KOPT-K1 (cell line): ENCODE measurements at regions not wholly inside any gene's neighbourhood (a gene's known extent, or its start where the extent isn't known, plus 50 kb on each side); places are given as distances from the start of the nearest gene placed in this dataset.
"Not testable (repeated sequence)": the region's sequence is repeated elsewhere in the genome, so short reads cannot be mapped to it uniquely, and the experiment has no call there.

ENCODE experiments used
- H3K27ac ChIP-seq: fragments of 200-600 bp; sonication (generic); 2 replicates; pipeline ENCODE4 v1.5.1; 2016; ENCODE audit warnings: antibody characterized with exemption, mild to moderate bottlenecking, low read depth, low read length; ENCODE audit not compliant: poor library complexity, severe bottlenecking
- H3K36me3 ChIP-seq: fragments of 200-600 bp; sonication (generic); 2 replicates; pipeline ENCODE4 v1.5.1; 2017; ENCODE audit warnings: antibody characterized with exemption, mild to moderate bottlenecking, low read length, moderate library complexity; ENCODE audit not compliant: insufficient read depth
- H3K9me3 ChIP-seq: fragments of 200-600 bp; sonication (generic); 2 replicates; pipeline ENCODE4 v1.5.1; 2017; ENCODE audit warnings: antibody characterized with exemption, low read length, mild to moderate bottlenecking; ENCODE audit not compliant: insufficient read depth, poor library complexity, severe bottlenecking

DNA sequence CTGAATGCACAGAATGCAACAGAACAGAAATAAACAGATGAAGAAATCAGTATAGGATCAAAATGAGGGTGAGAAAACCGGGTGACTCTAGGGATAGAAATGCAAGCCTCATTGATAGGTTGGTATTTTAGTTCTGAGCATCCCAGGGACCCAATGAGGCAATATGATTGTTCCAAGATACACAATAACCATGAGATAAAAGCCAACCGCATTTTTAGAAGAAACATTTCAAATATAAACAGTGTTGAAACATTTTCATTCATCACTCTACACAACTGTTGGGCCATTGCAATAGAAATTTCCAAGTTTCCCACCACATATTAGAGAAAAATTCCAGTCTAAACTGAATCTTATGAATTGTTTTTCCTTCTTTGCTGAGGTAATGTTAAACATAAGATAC, 452.3 kb upstream of the PTGER4 start:
- Histone ChIP-seq H3K36me3 (no peaks in the 10 kb centered on the region), H3K9me3 (no peaks in the 10 kb centered on the region), H3K27ac (no peak overlapping the region)

DNA sequence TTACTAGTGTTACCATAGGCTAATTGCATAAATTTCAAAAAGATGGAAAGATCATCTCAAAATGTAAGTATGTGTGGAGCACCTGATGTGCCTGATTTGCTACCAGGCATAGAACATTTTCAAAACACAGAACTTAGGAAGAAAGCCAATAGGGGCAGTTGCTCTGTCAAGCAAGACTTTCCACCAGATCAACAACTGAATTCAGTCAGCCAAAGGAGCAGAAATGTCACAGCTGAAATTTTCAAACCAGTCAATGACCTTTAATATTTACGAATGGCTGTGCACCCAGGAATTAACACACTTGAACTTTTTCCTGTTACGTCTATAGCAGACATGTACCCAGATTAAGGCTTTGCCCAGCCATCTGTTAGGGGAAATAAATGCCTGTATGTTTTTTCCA, 452.8 kb upstream of the PTGER4 start:
- Histone ChIP-seq H3K27ac (no peak overlapping the region), H3K9me3 (no peaks in the 10 kb centered on the region), H3K36me3 (no peaks in the 10 kb centered on the region)

DNA sequence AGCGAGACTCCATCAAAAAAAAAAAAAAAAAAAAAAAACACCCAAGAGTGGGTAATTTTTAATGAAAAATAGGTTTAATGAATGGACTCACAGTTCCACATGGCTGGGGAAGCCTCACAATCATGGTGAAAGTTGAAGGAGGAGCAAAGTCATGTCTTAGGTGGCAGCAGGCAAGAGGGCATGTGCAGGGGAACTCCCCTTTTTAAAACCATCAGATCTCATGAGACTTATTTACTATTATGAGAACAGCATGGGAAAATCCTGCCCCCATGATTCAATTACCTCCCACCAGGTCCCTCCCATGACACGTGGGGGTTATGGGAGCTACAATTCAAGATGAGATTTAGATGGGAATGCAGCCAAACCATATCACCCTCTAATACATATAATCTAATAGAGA, 454.6 kb upstream of the PTGER4 start:
- H3K27ac ChIP-seq, H3K36me3 ChIP-seq, H3K9me3 ChIP-seq: not testable (repeated sequence)

DNA sequence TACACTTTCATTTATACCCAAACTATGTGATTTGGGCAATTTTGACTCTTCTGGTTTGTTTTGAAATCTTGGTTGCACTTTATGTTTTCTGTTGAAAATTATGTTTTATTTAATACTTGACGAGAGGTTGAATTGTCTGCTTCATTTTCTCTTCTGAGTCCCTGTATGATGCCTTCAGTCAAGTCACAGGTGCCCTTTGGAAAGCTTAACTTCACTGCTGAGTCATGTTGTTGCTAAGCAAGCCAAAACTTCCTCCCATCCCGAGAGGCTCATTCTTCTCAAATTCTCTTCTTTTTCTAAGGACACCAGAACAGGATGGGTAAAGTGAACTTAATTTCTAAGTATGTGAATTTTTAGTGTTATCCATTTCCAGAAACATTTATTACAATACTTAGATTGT, 455.3 kb upstream of the PTGER4 start:
- H3K36me3 ChIP-seq: no peaks in the 10 kb centered on the region
- no peak overlapping the region for H3K27ac ChIP-seq
- no peaks in the 10 kb centered on the region for H3K9me3 ChIP-seq

DNA sequence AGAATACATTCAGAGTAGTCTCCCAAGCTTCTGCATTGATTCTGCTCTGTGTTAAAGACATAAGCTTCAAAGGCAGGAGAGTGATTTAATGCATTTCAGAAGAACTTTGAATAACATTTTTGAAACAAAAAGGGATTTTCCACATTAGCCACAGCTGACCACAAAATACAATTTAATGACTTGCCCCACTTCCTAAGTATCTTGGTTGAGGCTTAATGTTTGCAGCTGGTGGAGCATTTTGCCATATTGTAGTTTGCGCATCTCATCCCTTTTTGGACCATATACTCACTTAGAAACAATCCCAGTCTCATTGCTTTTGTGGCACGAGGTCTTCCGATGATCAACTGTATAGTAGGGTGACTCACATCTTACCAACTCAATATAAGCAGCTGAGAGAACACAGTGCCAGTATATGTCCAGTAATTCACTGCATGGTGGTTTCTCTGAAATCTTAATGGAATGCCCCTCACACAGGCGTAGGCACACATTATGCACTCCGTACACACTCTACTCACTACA, 455.8 kb upstream of the PTGER4 start:
- Histone ChIP-seq H3K9me3 (no peaks in the 10 kb centered on the region), H3K36me3 (no peaks in the 10 kb centered on the region), H3K27ac (no peak overlapping the region)

DNA sequence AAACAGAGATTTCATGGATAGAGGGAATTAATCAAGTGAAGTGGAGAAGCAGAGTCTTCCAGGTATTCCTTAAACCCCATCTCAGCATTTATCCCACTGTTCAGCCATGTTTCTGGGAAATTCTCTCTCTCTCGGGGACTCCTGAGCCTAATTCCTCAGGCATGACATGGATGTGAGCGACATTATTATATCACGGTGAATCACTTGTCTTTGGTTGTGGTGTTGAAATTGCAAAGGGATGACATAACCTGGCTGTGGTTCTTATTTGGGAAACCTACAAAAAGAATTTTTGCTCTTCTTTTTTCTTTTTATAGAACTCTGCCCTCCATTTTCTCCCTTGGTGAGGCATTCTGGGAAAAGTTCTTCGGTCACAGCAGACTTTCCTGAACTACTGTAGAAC, 457.9 kb upstream of the PTGER4 start:
- Histone ChIP-seq H3K27ac (no peak overlapping the region), H3K36me3 (no peaks in the 10 kb centered on the region), H3K9me3 (peaks cover 9% of the 10 kb centered on the region)

DNA sequence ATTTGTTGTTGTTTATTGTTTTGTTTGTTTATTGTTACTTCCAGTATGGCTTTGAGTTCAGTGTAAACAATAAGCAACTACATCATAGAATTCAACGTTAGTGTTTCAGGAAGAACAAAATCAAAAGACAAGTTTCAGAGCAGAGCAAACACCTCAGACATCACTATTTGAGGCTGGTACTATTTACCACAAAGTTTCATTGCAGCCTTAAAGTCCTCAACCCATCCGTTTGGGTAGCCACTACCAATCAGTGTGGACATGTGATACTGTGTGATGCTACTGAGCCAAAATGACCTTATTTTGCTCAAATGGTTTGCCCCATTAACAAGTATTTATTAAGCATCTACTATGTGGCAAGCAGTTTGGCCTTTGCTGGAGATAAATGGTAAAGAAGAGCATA, 458.5 kb upstream of the PTGER4 start:
- H3K27ac ChIP-seq: no peak overlapping the region
- no peaks in the 10 kb centered on the region for H3K36me3 ChIP-seq
- peaks cover 9% of the 10 kb centered on the region for H3K9me3 ChIP-seq

DNA sequence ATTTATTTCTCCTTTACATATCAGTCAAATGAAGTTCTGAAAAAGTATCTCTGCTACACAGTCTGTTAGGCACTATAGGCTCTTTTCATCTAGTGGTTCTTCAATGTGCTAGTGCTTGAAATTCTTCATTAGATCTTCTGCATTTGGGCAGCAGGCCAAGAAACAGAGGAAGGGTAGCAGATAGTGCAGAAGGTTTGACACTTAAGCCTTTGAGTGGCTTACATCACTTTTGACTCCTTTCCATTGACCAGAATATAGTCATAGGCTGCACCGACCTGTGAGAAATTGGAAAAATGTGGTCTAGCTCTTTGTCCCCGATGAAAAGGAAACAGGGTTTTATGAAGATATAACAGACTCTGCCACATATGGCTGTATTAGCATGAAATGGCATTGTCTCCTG, 459.5 kb upstream of the PTGER4 start:
- peaks cover 9% of the 10 kb centered on the region for H3K9me3 ChIP-seq
- H3K27ac ChIP-seq: no peak overlapping the region
- no peaks in the 10 kb centered on the region for H3K36me3 ChIP-seq

DNA sequence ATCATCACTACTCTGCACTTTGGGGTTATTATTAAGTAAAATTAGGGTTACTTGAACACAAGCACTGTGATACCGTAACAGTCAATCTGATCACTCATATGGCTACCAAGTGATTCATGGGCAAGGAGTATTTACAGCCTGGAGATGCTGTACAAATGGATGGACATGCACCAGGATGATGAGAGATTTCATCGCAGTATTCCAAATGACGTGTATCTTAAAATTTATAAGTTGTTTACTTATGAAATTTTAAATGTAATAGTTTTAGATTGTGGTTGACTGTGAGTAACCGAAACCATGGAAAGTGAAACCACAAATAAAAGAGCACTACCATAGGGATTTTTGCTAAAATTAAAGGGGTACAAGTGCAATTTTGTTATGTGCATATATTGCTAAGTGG, 462.2 kb upstream of the PTGER4 start:
- Histone ChIP-seq H3K9me3 (peaks cover 9% of the 10 kb centered on the region), H3K36me3 (no peaks in the 10 kb centered on the region), H3K27ac (no peak overlapping the region)

DNA sequence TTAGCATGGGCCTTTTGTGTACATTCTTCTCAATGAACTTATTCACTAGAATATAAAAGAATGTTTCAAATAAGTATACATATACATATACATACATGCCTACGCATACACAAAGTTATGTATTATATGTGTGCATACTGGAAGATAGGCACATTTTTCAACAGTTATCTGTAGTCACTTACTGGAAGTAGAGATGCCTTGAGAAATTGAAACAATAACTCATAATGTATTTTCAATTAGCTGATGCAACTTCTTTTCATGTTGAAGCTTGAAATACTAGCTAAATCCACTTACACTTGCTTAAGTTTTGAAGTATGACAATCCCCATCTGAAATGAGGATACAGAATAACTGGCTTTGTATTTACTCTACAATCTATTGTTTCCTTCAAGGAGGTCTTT, 469.0 kb upstream of the PTGER4 start:
- H3K36me3 ChIP-seq: no peaks in the 10 kb centered on the region
- H3K9me3 ChIP-seq: no peaks in the 10 kb centered on the region
- H3K27ac ChIP-seq: no peak overlapping the region

DNA sequence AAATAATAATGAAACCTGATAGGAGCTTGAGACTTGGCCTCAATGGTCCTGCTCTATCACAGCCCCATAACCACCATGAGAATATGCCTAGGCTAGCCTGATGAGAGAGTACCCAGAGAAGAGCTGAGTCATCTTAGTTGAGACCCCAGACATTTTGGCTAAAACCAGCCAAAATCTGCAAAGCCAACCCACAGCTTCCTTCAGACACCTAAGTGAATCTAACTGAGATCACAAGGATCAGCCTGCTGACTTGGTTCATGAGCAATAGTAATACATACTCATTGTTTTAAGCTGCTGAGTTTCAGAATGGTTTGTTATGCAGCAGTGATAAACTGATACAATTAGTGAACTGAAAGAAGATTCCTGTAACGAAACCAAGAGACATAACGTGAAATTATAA, 473.7 kb upstream of the PTGER4 start:
- Histone ChIP-seq H3K27ac (no peak overlapping the region), H3K36me3 (no peaks in the 10 kb centered on the region), H3K9me3 (peaks cover 3% of the 10 kb centered on the region)

DNA sequence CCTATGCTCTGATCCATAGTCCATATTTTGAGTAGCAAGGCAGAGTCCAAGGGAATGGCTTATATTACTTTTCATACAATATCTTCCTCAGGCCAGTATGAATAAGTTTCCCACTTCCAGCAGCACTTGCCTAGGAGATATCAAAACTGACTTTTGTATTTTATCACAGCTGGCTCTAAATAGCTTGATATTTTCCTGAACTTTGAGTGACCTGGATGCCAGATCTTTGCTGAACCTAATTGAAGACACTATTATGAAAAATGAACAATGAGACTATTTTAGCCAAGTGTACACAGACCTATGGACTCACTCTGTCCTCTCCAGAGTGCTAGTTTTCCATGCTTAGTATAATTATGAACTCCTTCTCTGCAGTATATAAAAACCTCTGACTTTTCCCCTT, 475.6 kb upstream of the PTGER4 start:
- peaks cover 7% of the 10 kb centered on the region for H3K9me3 ChIP-seq
- H3K36me3 ChIP-seq: no peaks in the 10 kb centered on the region
- H3K27ac ChIP-seq: no peak overlapping the region

DNA sequence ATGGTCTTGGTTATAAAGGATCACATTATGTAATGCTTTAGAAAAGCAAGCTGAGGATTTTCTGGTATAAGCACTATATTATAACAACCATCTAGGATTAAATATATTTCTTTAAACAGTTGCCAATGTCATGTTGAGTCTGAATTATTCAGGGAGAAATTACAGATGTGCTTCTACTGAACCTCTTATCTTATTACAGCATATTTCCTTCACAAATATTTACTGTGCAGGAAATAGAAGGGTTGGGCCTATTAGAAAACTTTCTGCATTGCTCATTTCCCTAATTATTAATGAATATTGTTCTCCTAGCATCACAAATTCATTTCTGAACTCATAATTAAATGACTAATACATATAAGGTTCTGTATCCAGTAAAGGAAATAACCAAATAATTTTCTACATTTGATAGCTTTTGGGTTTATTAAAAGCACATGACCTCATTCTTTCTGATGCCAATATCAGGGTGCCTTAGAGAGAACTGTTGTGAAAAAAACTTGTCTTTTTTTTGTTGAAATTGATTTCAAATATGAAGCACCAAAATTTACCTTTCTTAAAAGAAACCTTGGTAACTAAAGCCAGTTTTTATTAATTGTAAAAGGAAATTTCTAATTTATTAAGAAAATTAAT, 476.8 kb upstream of the PTGER4 start:
- H3K9me3 ChIP-seq: peaks cover 7% of the 10 kb centered on the region
- no peak overlapping the region for H3K27ac ChIP-seq
- no peaks in the 10 kb centered on the region for H3K36me3 ChIP-seq

DNA sequence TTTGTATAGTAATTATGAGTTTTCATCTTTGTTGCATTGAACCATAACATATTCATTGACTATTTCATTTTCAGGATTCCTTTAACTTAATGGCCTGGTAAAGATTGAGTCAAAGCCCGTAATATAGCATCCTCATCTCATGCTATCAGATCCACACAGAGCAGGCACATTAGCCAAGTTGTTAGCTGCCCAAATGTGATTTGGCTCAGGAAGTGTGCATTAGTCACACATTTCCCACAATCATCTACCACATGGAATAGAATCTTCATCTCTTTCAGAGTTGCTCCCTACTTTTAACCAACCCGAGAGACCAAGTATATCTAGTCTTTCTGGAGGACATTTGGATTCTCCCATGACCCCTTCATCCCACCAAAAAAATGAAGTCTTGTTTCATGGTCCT, 481.0 kb upstream of the PTGER4 start:
- Histone ChIP-seq H3K36me3 (no peaks in the 10 kb centered on the region), H3K27ac (no peak overlapping the region), H3K9me3 (peaks cover 7% of the 10 kb centered on the region)

DNA sequence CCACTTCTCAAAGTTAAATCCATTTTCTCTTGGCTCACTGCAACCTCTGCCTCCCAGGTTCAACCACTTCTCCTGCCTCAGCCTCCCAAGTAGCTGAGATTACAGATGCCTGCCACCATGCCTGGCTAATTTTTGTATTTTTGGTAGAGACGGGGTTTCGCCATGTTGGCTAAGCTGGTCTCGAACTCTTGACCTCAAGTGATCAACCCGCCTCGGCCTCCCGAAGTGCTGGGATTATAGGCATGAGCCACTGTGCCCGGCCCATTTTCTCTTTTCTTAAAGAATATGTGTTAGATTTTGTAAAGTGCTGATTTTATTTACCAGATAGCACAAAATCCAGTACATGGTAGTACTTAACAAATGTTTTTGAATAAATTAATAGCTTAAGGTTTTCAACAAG, 484.1 kb upstream of the PTGER4 start:
- not testable (repeated sequence) for H3K36me3 ChIP-seq, H3K9me3 ChIP-seq, H3K27ac ChIP-seq

DNA sequence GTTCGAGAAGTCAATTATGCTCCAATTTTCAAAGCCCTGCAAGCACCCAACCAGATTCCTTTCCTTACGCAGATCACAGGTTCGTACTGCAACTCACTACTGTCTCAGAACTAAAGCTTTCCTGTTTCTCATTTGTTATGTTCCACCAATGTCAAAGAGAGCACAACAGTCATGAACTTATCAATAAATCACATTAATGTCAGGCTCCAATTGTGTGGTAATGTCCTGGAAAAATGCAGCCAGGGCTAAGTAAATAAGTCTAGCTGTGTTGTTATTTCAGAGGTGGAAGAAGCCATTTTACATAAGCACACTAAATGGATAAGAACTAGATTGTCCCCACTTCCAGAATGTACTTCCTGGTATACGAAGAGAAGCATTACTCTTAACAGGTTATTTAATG, 488.6 kb upstream of the PTGER4 start:
- H3K27ac ChIP-seq: no peak overlapping the region
- H3K9me3 ChIP-seq: no peaks in the 10 kb centered on the region
- no peaks in the 10 kb centered on the region for H3K36me3 ChIP-seq
